ENCODE measurements at regions not wholly inside any gene's neighbourhood (a gene's known extent, or its start where the extent isn't known, plus 50 kb on each side); places are given as distances from the start of the nearest gene placed in this dataset.

DNA sequence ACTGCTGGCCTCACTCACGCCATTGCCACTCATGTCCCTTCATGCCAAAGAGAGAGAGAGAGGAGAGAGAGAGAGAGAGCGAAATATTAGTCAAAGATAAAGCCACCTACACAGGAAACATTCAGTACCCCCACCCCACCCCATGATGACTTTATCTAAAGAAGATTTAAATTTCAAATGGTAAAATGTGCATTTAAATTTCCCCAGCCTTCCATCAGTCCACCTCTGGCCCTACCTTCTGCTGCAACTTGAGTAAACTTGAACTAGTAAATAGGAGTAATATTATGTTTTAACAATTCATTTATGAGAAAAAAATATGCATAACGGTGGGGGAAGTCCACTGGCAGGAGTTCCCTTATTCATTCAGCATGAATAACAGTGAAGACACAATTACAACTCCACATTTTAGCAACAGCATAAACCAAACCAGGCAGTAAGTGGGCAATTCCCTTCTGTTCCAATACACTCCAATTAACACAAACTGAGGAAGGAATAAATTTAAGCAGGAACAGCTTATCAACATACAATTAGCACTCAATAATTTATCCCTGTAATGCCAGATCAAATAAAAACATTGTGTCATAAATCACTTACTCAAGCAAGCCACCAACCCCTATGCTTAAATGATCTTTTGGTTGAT, 264.2 kb downstream of the LNPK start:
- H3K4me1 Mint-ChIP-seq (ENCODE audit: low read depth, unreplicated experiment), result no peaks in the 10 kb centered on the region
- H3K9me3 ChIP-seq, result no peaks in the 10 kb centered on the region
- H3K4me1 ChIP-seq, result no peaks in the 10 kb centered on the region
- H3K4me3 ChIP-seq (ENCODE audit: low read depth, low read length), result no peak overlapping the region
- no peaks in the 10 kb centered on the region for H3K27me3 ChIP-seq (replicated peaks; ENCODE audit: control insufficient read depth, insufficient read depth, low read length)
- intact Hi-C loops (cut with micrococcal nuclease; ENCODE audit: unreplicated experiment), result no loop called here
- TF ChIP-seq, protein P1, sequence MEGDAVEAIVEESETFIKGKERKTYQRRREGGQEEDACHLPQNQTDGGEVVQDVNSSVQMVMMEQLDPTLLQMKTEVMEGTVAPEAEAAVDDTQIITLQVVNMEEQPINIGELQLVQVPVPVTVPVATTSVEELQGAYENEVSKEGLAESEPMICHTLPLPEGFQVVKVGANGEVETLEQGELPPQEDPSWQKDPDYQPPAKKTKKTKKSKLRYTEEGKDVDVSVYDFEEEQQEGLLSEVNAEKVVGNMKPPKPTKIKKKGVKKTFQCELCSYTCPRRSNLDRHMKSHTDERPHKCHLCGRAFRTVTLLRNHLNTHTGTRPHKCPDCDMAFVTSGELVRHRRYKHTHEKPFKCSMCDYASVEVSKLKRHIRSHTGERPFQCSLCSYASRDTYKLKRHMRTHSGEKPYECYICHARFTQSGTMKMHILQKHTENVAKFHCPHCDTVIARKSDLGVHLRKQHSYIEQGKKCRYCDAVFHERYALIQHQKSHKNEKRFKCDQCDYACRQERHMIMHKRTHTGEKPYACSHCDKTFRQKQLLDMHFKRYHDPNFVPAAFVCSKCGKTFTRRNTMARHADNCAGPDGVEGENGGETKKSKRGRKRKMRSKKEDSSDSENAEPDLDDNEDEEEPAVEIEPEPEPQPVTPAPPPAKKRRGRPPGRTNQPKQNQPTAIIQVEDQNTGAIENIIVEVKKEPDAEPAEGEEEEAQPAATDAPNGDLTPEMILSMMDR (IDR thresholded peaks at IDR 0.05; ENCODE audit: insufficient read depth in 1 of 2, low read depth in 1 of 2, low read length in 1 of 2, severe bottlenecking in 1 of 2, unreplicated experiment in 1 of 2), result no peak
- H3K9me3 Mint-ChIP-seq (ENCODE audit: unreplicated experiment), result no peaks in the 10 kb centered on the region
- ChIA-PET CTCF (no interaction called here), POLR2A (no interaction called here)
- H3K36me3 ChIP-seq (ENCODE audit: control insufficient read depth, insufficient read depth, low read length), result no peaks in the 10 kb centered on the region
- H3K27ac Mint-ChIP-seq (ENCODE audit: unreplicated experiment), result no peak overlapping the region
- no TSS peak for BruUV-seq (replicated peaks)
- no peaks in the 10 kb centered on the region for H3K36me3 Mint-ChIP-seq (ENCODE audit: insufficient read depth, unreplicated experiment)
- no peak overlapping the region for H3K4me3 Mint-ChIP-seq (ENCODE audit: unreplicated experiment)
- no peaks in the 10 kb centered on the region for H3K27me3 Mint-ChIP-seq (ENCODE audit: insufficient read depth, unreplicated experiment)
- no peak for DNase-seq

DNA sequence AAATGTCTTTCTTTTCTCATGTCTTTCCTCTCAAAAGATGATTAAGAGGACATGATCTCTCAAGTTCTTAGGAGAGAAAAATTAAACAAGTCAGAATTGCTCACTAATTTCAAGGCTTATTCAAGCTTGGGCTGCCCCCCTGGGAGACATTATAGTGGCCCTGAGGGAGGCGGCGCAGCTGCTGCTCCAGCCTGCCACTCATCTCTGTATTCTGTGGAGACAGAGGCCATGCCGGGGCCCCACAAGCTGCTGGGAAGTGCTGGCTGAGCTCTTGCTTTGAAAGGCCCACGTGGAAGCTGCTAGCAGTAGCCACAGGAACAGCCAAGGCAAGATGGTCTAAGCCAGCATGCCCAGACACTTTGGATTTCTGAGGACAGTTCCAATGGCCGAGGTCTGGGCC, 267.4 kb downstream of the LNPK start:
- Mint-ChIP-seq H3K4me3 (ENCODE audit: unreplicated experiment) (no peak overlapping the region), H3K27ac (ENCODE audit: unreplicated experiment) (no peak overlapping the region), H3K4me1 (ENCODE audit: low read depth, unreplicated experiment) (peaks cover 3% of the 10 kb centered on the region), H3K9me3 (ENCODE audit: unreplicated experiment) (no peaks in the 10 kb centered on the region), H3K36me3 (ENCODE audit: insufficient read depth, unreplicated experiment) (no peaks in the 10 kb centered on the region), H3K27me3 (ENCODE audit: insufficient read depth, unreplicated experiment) (no peaks in the 10 kb centered on the region)
- Histone ChIP-seq H3K27me3 (replicated peaks; ENCODE audit: control insufficient read depth, insufficient read depth, low read length) (no peaks in the 10 kb centered on the region), H3K4me3 (ENCODE audit: low read depth, low read length) (no peak overlapping the region), H3K9me3 (no peaks in the 10 kb centered on the region), H3K4me1 (peaks cover 15% of the 10 kb centered on the region), H3K36me3 (ENCODE audit: control insufficient read depth, insufficient read depth, low read length) (no peaks in the 10 kb centered on the region)
- no TSS peak for BruUV-seq (replicated peaks)
- CTCF ChIA-PET, result no interaction called here
- TF ChIP-seq, protein P1 (IDR thresholded peaks at IDR 0.05; ENCODE audit: insufficient read depth in 1 of 2, low read depth in 1 of 2, low read length in 1 of 2, severe bottlenecking in 1 of 2, unreplicated experiment in 1 of 2), result no peak
- no peak for DNase-seq
- POLR2A ChIA-PET, result no interaction called here
- intact Hi-C loops (cut with micrococcal nuclease; ENCODE audit: unreplicated experiment), result loop anchor here (5.0 kb wide), 1 partner anchor 42 kb away; no protein-coding TSS in a partner anchor

DNA sequence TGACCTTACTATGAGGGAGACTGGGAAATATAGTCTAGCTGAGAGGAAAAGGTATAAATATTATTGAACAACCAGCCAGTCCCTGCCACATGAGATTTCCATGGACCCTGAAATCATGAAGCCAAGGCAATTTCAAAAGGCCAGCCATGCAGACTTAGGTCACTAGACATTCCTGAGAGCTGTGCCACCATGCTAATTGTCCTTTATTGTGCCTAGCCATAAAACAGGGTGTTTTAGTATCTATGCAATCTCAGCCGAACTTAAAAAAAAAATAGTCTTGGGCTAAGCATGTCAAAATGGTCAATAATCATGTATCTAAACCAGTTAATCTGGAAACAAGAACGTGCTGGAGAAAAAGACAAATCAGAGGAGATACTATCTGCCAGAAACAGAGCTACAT, 269.5 kb downstream of the LNPK start:
- no peaks in the 10 kb centered on the region for H3K9me3 Mint-ChIP-seq (ENCODE audit: unreplicated experiment)
- no peaks in the 10 kb centered on the region for H3K36me3 ChIP-seq (ENCODE audit: control insufficient read depth, insufficient read depth, low read length)
- TF ChIP-seq, protein P1 (IDR thresholded peaks at IDR 0.05; ENCODE audit: insufficient read depth in 1 of 2, low read depth in 1 of 2, low read length in 1 of 2, severe bottlenecking in 1 of 2, unreplicated experiment in 1 of 2), result no peak
- H3K9me3 ChIP-seq, result no peaks in the 10 kb centered on the region
- H3K27ac Mint-ChIP-seq (ENCODE audit: unreplicated experiment), result no peak overlapping the region
- peaks cover 20% of the 10 kb centered on the region for H3K4me1 ChIP-seq
- no peak overlapping the region for H3K4me3 Mint-ChIP-seq (ENCODE audit: unreplicated experiment)
- H3K4me3 ChIP-seq (ENCODE audit: low read depth, low read length), result no peak overlapping the region
- ChIA-PET CTCF (no interaction called here), POLR2A (no interaction called here)
- intact Hi-C loops (cut with micrococcal nuclease; ENCODE audit: unreplicated experiment), result loop anchor here (5.0 kb wide), 1 partner anchor 40 kb away; no protein-coding TSS in a partner anchor
- no peaks in the 10 kb centered on the region for H3K27me3 ChIP-seq (replicated peaks; ENCODE audit: control insufficient read depth, insufficient read depth, low read length)
- H3K27me3 Mint-ChIP-seq (ENCODE audit: insufficient read depth, unreplicated experiment), result no peaks in the 10 kb centered on the region
- no peak for DNase-seq
- H3K36me3 Mint-ChIP-seq (ENCODE audit: insufficient read depth, unreplicated experiment), result no peaks in the 10 kb centered on the region
- peaks cover 10% of the 10 kb centered on the region for H3K4me1 Mint-ChIP-seq (ENCODE audit: low read depth, unreplicated experiment)
- no TSS peak for BruUV-seq (replicated peaks)

Data from Caco-2 (cell line).